Mammary epithelial cell (primary cell): ENCODE measurements at regions not wholly inside any gene's neighbourhood (a gene's known extent, or its start where the extent isn't known, plus 50 kb on each side); places are given as distances from the start of the nearest gene placed in this dataset.

ENCODE experiments used
- EZH2 ChIP-seq: IDR thresholded peaks from 2 replicates; pipeline ENCODE4 v1.6.1; 2012; ENCODE audit warnings: low read length, inconsistent platforms, borderline replicate concordance
- TF ChIP-seq, protein P1 (sequence below), 2 donors: IDR thresholded peaks in 1 of 2; conservative IDR thresholded peaks in 1 of 2; 2 replicates each; pipeline ENCODE4 v1.5.1; 2011 to 2012; ENCODE audit warnings: inconsistent platforms in 2 of 2, low read length in 2 of 2, mild to moderate bottlenecking in 2 of 2, control low read depth in 1 of 2, low read depth in 1 of 2; ENCODE audit not compliant: insufficient read depth in 1 of 2; ENCODE audit errors: extremely low read depth in 1 of 2

GRCh38 chr12:94023879-94024278, 124.5 kb upstream of the PLXNC1 start:
- no peak for TF ChIP-seq EZH2
- TF ChIP-seq, protein P1, sequence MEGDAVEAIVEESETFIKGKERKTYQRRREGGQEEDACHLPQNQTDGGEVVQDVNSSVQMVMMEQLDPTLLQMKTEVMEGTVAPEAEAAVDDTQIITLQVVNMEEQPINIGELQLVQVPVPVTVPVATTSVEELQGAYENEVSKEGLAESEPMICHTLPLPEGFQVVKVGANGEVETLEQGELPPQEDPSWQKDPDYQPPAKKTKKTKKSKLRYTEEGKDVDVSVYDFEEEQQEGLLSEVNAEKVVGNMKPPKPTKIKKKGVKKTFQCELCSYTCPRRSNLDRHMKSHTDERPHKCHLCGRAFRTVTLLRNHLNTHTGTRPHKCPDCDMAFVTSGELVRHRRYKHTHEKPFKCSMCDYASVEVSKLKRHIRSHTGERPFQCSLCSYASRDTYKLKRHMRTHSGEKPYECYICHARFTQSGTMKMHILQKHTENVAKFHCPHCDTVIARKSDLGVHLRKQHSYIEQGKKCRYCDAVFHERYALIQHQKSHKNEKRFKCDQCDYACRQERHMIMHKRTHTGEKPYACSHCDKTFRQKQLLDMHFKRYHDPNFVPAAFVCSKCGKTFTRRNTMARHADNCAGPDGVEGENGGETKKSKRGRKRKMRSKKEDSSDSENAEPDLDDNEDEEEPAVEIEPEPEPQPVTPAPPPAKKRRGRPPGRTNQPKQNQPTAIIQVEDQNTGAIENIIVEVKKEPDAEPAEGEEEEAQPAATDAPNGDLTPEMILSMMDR (conservative IDR thresholded peaks at IDR 0.05 in 1 of 2, IDR thresholded peaks at IDR 0.05 in 1 of 2; ENCODE audit: extremely low read depth in 1 of 2, insufficient read depth in 1 of 2, low read depth in 1 of 2, low read length in 2 of 2), result no peak
